MM.1S (cell line): ENCODE measurements at regions not wholly inside any gene's neighbourhood (a gene's known extent, or its start where the extent isn't known, plus 50 kb on each side); places are given as distances from the start of the nearest gene placed in this dataset.

Experiments used
- EZH2 ChIP-seq: fragments of 300-600 bp; sonication (generic); optimal IDR thresholded peaks from 2 replicates; pipeline ENCODE3; 2017; ENCODE audit warnings: low read depth, mild to moderate bottlenecking, antibody characterized with exemption, low read length, mixed read lengths
- TF ChIP-seq, protein P1 (sequence below): fragments of 300-600 bp; sonication (generic); IDR thresholded peaks from 2 replicates; pipeline ENCODE4 v1.5.1; 2016; ENCODE audit warnings: antibody characterized with exemption, low read length, mixed read lengths

DNA sequence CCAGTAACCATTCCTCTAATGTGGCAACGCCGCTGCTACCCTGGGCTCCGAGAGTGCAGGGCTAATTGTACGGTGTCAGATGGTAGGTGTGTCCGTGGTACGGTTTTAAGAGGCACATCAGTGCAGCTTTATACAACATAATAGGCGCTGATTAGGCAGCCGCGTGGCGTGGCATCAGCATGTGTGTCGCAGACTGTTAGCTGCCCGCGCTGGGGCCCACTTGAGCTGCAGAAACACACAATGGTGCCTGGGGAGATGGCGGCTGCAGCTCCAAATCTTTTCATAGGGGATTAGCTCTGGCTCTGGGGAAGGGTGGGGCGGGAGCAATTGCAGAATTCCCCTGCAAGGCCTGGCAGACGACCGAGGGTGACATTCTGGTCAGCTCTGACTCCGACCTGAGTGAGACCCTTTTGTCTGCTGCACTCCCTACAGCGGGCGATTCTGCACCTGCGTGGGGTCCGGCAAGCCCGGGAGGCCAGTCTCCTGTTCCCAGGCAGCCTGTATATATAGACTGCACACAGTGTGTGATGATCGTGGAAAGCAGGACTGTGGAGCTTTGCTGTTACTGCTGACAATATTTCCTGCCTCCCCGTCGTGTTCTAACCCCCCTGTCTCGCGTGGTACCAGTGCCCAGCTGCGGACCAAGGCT, 722.7 kb upstream of the CELF2 start:
- TF ChIP-seq, protein P1, sequence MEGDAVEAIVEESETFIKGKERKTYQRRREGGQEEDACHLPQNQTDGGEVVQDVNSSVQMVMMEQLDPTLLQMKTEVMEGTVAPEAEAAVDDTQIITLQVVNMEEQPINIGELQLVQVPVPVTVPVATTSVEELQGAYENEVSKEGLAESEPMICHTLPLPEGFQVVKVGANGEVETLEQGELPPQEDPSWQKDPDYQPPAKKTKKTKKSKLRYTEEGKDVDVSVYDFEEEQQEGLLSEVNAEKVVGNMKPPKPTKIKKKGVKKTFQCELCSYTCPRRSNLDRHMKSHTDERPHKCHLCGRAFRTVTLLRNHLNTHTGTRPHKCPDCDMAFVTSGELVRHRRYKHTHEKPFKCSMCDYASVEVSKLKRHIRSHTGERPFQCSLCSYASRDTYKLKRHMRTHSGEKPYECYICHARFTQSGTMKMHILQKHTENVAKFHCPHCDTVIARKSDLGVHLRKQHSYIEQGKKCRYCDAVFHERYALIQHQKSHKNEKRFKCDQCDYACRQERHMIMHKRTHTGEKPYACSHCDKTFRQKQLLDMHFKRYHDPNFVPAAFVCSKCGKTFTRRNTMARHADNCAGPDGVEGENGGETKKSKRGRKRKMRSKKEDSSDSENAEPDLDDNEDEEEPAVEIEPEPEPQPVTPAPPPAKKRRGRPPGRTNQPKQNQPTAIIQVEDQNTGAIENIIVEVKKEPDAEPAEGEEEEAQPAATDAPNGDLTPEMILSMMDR: no peak
- no peak for TF ChIP-seq EZH2
